Gastroesophageal sphincter (tissue), 3 donors: ENCODE measurements at regions not wholly inside any gene's neighbourhood (a gene's known extent, or its start where the extent isn't known, plus 50 kb on each side); places are given as distances from the start of the nearest gene placed in this dataset.

ENCODE experiments used
- CTCF ChIP-seq, 4 experiments: fragments of 200-600 bp in 2 of 4; fragments of 450-650 bp in 2 of 4; sonication (generic) in 1 of 4; IDR thresholded peaks; one replicate each; pipeline ENCODE4 v1.5.1; 2017 to 2019; ENCODE audit warnings: antibody characterized with exemption in 4 of 4, mild to moderate bottlenecking in 2 of 4, moderate library complexity in 2 of 4
- EP300 ChIP-seq: sonication (generic); formaldehyde crosslinking; IDR thresholded peaks from one replicate; pipeline ENCODE4 v1.6.1; 2017; ENCODE audit warnings: antibody characterized with exemption, mild to moderate bottlenecking
- POLR2A ChIP-seq, 2 donors: fragments of 450-650 bp; IDR thresholded peaks; one replicate each; pipeline ENCODE4 v1.6.1; 2017; ENCODE audit warnings: antibody characterized with exemption in 2 of 2, mild to moderate bottlenecking in 2 of 2, moderate library complexity in 1 of 2
- POLR2AphosphoS5 ChIP-seq: sonication (generic); formaldehyde crosslinking; IDR thresholded peaks from one replicate; pipeline ENCODE4 v1.6.1; 2017; ENCODE audit warnings: antibody characterized with exemption

GRCh38 chr4:164313853-164314252 is 440.1 kb upstream of the SMIM31 start:
- no peak for TF ChIP-seq CTCF (IDR thresholded peaks at IDR 0.05)
- no peak for TF ChIP-seq POLR2A (IDR thresholded peaks at IDR 0.05)
- TF ChIP-seq POLR2AphosphoS5, result no peak
- TF ChIP-seq EP300, result no peak
